ENCODE measurements at regions not wholly inside any gene's neighbourhood (a gene's known extent, or its start where the extent isn't known, plus 50 kb on each side); places are given as distances from the start of the nearest gene placed in this dataset.

DNA sequence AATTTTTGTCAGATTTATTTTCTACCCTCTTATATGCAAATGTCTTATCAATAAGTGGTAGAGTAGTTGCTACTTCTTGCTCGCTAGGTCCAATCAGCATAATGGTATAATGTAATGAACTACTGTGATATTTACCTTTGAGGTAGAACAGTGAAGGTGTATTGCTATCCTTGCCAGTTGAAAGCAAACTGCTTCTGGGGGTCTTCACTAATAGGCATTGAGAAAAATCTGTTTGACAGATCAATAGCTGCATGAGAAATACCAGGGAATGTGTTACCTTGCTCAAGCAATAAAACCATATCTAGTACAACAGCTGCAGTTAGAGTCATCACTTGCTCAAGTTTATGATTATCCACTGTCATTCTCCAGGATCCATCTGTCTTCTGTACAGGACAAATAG, 50.1 kb upstream of the EFEMP1 start:
- no peak for DNase-seq

GRCh38 chr2:55976681-55977080, 53.1 kb upstream of the EFEMP1 start:
- DNase-seq = peak; percentile 31

DNA sequence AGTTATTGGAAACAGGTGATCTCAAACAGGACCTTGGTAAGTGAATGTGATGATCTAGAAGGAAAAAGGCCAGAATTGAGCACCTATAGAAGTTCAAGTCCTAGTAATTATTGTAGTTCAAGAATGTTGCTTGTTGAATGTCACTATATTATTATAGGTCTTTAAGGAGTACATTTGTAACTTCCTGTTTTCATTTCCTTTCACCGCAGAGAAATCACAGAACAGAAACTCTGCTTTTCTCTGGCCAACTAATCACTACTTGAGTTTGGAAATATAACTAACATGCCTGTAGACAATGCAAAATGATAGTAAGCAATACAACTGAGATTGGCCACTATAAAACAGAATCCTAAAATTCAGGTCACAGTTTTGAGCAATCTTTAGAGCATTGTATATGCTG, 61.8 kb upstream of the EFEMP1 start:
- no peak for DNase-seq

- DNase-seq = no peak
These were observed 62.4 kb upstream of the EFEMP1 start for GRCh38 chr2:55986001-55986400.

DNA sequence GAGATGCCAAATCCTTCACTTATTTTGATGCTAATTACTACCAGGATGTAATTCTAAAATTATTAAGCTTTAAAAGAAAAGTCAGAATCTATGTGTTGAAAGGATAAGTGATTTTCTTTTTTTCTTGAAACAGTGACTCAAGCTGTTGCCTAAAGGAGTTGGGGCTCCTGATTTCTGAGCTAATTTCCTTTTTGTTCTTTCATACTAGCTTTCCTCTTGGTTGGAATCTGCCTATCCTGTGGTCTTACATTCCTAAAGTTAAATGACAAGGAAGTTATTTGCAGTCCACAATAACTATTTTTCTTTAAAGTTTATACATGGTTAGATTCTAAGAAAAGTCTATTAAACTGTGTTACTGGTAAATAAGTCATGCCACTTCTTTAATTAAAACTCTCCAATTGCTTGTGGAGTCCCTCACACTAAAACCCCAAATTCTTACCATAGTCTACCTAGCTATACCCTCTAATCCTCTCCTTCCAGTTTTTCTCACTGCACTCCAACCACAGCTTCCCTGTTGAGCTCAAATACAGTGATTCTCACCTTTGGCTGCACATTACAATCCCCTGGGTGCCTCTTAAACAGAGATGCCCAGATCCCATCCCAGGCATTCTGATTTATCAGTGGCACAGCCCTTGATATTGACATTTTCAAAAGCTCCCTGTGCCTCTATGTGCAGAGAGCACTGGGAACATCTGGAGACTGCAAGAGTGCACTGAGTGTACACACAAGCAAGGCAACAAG, 63.3 kb upstream of the EFEMP1 start:
- DNase-seq = no peak

- no peak for DNase-seq
These were observed 65.8 kb upstream of the EFEMP1 start for GRCh38 chr2:55989405-55989804.

- no peak for DNase-seq
These were observed 68.9 kb upstream of the EFEMP1 start for GRCh38 chr2:55992455-55992854.

DNA sequence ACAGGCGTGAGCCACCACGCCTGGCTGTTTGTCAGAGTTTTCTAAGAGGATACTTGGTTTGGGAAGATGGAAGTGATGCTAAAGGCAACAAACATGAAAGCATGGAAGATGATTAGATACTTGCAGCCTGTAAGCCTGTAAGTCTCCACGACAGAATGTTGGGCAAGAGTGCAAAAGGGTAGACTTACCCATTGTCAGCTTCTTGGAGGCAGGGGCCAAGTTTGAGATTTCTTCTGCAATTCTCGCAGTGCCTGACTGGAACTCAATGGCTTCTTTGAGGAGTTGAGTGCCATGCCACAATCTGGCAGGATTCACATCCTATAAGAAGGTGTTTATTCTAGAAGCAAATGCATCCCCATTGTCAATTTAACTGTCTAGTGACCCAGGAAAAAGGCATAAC, 70.1 kb upstream of the EFEMP1 start:
- DNase-seq = no peak

GRCh38 chr2:55995211-55995610, 71.6 kb upstream of the EFEMP1 start:
- DNase-seq = no peak

GRCh38 chr2:55995902-55996301, 72.3 kb upstream of the EFEMP1 start:
- no peak for DNase-seq

DNA sequence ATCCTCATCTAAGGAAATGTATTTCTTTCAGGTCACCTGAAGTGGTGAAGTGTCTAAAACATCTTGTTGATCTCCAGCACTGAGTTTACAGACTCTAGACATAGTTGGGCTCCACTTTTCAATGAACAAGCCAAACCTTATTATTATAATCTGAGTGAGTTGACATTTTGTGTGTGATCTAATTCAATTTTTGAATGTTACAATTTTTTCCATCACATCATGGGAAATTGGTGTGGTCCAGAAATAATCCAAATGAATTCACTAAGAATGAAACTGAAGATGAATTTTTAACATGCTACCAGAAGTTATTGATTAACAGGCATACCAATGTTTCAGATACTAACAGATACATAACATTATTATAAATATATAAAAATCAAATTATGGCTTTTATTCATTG, 75.6 kb upstream of the EFEMP1 start:
- no peak for DNase-seq

GRCh38 chr2:55999790-56000189, 76.2 kb upstream of the EFEMP1 start:
- no peak for DNase-seq

DNA sequence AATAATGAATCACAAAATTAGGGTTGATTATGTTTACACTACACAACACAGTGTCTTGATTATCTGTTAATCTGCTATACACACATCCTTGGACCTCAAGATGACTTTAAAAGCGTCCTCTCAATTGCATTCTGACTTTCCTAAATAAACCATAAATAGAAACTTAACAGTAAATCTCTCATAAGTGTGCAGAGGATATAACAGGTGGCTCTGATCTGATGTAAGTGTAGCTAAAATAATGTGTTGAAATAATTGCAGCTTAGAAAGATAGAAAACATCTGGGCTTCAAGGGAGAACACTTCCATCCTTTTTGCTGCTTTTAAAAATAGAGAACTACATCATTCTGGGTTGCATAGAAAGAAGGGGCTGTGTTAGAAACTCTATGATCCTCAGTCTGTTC, 78.4 kb upstream of the EFEMP1 start:
- DNase-seq = peak; percentile 59

DNA sequence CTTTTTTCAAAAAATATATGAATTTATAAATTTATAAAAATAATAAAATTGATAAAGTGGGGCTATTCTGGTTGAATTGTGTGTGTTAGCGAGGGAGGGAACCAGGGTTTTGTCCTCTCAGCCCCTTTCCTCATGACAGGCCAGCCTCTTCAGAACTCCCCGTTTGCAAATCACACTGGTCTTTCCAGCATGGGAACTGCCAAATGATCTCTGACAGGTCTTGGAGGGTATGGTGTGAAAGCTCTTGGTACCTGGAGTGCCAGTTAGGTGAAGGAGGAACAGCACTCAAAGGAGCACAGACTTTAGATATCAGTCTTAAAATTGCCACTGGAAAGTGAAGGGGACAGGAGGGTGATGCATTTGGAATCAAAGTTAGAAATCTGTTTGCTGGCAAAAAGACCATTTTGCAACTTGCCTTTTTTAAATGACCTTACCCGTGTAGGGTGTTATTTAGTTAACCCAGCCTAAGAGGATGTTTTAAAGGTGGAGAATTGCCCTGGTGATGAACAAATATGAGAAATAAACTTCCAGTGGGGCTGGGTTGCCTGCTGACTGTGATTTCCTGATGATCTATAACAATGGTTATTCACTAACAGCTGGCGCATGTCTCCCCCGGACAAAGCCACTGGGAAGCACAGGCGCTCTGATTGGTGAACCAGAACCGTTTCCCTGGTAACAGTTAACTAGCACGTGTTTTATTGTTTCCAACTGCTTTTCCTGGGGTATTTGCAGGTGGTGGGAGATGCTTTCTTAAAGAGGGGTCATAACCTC, 85.3 kb upstream of the EFEMP1 start:
- peak; percentile 87 for DNase-seq

DNA sequence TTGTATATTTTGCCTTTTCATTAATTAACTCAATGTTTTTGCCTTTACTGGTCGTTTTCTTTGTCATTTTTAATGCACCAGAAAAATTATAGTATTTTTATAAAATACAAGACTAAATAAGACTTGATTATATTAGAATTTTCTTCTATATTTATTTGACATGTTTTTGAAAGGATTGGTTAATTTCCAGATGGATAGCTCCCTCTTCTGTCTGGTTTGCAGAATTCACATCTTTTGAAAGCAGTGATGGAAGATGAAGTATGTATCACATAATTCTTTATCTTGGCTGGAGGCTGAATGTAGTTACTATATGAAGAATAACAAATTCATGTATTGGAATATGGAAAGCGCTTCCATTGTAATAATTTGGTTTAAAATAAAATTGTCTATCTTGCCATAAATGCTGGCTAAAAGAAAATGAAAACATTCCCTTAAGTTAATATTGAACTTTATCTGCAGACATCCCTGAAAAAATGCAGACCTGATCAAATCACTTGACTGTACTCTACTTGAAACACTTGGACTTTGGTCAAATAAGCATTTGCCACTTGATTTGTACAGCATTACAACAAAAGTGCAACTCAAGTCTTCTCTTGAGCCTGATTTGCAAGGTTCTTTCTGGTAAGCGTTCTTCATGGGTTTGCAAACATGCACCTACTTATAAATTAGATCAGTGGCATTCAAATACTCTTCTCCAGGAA, 86.3 kb upstream of the EFEMP1 start:
- peak; percentile 62 for DNase-seq

- DNase-seq = no peak
These were observed 88.0 kb upstream of the EFEMP1 start for GRCh38 chr2:56011624-56012023.

GRCh38 chr2:56012221-56012765, 88.7 kb upstream of the EFEMP1 start:
- peak; percentile 32 for DNase-seq

- no peak for DNase-seq
These were observed 89.9 kb upstream of the EFEMP1 start for GRCh38 chr2:56013475-56013874.

- no peak for DNase-seq
These were observed 90.6 kb upstream of the EFEMP1 start for GRCh38 chr2:56014046-56014730.

GRCh38 chr2:56015711-56016115, 92.1 kb upstream of the EFEMP1 start:
- no peak for DNase-seq

DNA sequence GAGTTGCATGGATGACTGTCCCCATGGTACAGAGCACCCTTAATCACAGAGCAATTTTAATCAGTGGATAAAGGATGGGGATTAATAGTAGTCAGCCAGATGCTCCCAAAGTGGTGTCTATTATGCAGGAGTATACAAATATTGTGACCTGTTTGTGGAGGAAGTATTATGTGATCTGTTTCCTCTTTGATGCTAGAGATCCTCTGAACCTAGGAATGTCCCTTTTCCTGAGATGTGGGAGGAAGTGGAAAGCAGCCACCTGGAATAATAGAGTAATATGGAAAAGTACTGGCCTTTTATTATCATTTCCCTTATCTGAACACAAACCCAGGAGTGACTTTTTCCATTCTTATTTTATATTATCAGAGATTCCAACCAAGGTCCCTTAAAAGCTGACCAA, 94.2 kb upstream of the EFEMP1 start:
- DNase-seq = no peak

DNA sequence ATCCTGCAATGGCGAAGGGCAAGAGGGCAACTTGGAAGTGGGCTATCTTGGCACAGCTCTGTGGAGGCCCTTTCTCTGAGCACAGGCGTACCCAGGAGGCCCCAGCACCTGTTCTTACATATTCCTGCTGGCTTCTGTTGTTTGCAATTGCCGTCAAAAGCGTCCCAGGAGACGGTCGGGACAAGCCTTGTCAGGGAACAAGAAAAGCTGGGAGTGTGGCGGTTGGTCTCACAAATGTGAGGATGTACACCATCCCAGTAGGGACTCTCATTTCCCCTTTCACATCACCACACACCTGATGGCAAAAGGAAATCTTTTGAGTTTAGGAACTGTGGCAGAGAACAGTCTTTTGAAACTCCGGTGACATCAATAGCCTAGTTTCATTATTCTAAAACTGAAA, 94.7 kb upstream of the EFEMP1 start:
- no peak for DNase-seq

DNA sequence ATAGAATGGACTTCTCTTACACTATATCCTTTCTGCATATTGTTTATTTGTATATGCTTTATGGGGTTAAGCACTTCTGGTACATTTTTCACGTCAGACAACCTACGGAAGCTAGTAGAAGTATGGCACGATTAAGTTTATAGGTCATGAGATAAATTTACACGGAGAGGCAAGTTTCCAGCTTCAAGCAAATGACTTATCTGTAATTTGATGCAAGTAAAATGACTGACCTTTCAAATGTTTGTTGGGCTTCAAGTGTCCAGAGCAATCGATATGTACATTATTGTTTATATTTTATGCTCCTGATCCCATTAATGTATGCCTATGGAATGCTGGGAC, 97.5 kb upstream of the EFEMP1 start:
- DNase-seq = no peak

All from tongue (tissue), 1 donor.